NCI-H526 treated with DMSO at 0.1 percent for 48 hours (cell line): ENCODE measurements at regions not wholly inside any gene's neighbourhood (a gene's known extent, or its start where the extent isn't known, plus 50 kb on each side); places are given as distances from the start of the nearest gene placed in this dataset.

ENCODE experiments used
- DNase-seq: peaks from one replicate; lab custom pipeline; 2025; lab: John Stamatoyannopoulos, UW

GRCh38 chr3:43207628-43208085 is 78.7 kb upstream of the SNRK start:
- DNase-seq, result no peak

DNA sequence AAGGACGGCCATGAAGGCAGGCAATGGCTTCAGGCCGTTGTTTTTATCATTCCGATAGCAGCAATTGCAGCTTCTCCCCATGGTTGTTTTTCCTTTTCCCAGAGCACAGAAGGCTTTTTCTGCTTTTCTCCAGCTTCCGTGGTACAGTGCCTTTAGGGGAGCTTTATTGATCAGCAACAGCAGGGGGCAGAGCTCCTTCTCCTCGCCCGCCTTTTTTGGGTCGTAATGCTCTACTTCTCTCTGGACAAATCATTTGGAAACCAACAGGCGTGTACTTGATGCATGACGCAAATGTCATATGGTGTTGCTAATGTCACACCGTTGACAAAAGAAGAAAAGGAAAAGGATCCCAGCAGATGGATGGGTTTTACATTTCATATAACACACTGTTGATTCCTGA is 79.7 kb upstream of the SNRK start:
- no peak for DNase-seq

GRCh38 chr3:43206105-43206504 is 80.2 kb upstream of the SNRK start:
- no peak for DNase-seq

DNA sequence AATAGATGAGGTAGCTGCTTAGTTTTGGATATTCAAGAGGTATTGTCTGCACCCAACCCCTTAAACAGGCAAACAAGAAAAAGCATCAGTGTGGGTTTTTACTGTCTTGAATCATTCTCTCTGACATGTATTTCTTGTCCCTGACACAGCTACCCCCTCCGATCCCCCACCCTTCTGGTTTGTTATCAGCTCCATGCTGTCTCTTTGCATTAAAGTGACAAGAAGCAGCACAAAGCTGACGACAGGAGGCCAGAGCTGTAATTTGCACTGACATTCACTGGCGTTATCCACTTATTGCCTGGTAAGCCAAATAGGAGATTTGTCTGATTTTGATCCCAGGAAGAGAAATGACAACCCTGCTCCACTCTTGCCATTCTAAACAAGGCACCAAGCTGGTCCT is 83.3 kb upstream of the SNRK start:
- no peak for DNase-seq

GRCh38 chr3:43201581-43201980 is 84.8 kb upstream of the SNRK start:
- DNase-seq, result no peak

DNA sequence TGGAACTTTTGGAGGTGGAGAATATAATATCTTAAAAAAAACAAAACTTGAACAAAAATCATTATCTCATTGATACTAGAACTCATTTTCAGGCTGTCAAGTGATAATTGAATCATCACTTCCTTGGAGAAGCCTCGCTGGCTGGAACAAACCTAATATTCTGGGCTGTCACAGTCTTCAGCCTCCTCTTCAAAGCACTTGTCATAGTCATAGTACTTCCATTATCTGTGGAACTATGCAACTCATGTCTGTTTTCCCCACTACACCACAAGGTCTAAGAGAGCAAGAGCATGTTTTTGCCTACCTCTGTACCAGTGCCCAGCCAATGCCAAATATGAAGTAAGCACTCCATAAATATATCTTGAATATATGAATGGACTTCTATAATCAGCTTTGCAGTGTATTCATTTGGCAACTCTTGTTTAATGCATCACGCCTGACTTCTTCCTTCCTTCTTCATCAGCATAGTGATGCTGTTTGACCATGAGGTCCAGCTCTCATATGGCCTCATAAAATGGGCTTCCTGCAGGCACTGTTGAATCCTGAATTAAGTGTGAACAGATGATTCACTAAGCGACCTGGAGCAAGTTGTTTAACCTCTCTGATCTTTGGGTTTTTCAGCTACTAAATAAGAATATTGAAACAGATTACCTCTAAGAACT is 86.6 kb upstream of the SNRK start:
- DNase-seq, result no peak

DNA sequence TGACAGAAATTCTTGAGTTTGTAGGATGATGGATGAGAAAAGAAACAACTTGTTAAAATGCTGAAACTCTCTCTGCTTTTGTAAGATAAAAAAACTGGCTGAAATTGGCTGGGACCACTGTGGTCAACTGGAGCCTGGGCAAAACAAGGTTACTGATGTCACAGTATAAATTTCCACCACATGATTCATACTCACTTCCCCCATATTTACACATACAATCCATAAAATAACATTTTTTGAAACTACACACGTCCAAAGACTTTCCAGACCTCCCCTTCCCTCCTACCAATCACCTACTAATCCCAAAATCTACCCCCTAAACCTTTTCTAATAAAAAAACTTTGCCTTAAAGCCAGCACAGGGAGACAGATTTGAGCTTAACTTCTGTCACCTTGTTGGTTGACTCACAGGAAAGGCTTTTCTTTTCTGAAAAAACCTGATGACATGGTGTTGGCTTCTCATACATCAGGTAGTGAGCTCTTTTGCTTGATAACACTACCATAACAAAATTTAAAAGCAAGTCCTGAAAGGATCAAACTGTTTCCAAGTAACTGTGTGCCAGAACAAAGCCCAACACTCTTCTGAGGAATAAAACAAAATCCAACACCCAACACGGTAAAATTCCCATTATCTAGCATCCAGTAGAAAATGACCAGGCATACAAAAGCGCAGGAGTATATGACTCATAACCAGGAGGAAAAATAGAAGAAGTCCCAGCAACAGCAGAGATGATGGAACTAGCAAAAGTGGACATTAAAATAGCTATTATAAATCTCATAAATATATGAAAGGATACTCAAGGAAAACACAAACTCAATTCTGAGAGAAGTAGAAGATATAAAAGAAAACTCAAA is 87.3 kb upstream of the SNRK start:
- DNase-seq, result no peak

DNA sequence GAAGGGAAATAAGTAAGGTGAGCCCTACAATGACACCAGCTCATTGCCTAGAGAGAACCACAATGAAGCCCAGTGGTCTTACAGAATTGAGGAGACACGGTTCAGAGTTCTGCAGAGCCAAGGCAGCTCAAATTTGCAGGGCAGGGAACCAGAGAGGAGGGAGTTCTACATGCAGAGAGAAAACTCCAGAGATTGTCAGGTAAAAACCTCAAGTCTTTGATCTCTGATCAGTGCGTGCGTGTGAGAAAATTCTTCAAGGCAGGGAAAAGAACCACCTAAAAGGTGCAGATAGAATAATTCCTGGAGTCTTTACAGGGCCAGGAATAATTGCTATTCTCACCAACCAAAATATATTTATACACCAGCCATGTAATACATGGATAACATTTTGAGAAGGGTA is 88.0 kb upstream of the SNRK start:
- DNase-seq, result no peak

GRCh38 chr3:43197181-43197580 is 89.2 kb upstream of the SNRK start:
- DNase-seq, result no peak

DNA sequence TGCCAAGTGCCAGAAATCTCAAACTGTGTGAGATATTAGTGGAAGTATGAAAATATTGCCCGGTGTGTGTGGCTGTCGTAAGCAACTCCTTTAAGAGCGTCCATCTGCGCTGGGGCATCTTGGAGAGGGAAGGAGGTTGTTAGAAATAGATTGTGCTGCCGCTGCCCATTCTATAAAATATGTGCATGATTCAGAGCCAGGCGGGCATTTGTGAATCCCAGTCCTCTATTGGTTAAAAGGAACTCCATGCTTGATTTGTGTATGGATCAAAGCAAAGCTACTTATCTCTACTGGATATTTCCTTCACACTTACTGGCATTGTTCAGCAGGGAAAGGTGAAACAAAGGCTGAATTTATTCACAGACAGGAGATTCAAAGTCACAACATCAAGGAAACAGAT is 89.6 kb upstream of the SNRK start:
- DNase-seq, result no peak

GRCh38 chr3:43195115-43195498 is 89.2 kb upstream of the POMGNT2 start:
- DNase-seq, result no peak

DNA sequence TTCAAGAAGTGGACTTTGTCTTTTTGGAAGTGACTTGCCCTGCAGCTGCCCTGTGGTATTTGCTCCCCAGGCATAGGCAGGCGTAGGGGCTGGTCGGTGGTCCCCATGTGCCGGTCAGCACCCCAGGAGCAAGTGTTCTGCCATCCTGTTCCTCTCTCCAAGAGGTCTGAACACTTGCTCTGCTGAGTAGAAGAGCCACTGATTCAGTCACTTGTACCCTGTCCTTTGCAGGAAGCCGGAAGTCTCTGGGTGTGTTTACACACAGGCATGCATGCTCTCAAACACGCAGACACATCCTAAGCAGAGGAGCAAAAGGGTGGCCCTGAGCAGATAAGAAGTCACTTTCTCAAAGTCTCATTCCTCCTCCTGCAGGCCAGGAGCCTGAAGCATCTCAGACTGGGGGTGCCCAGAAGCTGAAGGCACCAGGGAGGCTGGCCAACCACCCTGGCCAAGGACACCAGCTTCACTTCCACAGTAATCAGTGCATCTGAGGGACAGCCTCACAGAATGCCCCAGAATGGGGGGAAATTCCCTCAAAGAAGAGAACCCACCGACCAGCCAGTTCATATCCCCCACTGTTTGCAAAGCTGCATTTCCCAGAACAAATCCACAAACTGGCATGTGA is 88.7 kb upstream of the POMGNT2 start:
- DNase-seq, result no peak

DNA sequence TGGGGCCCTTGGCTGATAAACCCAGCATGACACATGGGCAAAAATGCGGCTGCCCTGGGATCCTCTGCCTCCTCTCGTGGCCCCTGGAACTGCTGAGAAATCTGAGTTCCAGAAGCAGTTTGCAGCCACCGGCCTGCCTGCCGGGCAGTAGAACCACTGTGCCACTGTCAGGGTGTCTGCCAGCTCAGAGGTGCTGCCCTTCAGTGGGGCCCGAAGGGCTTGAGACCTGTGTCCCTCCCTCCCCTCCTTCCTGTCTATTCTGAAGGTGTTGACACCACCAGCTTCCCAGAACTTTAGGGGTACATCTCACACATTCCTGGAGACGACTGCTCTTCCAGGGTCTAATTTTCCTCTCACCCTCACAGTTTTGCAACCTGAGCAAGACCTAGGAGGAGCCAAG is 88.2 kb upstream of the POMGNT2 start:
- no peak for DNase-seq

- DNase-seq, result no peak
Observed at GRCh38 chr3:43192028-43192427, 86.1 kb upstream of the POMGNT2 start.

DNA sequence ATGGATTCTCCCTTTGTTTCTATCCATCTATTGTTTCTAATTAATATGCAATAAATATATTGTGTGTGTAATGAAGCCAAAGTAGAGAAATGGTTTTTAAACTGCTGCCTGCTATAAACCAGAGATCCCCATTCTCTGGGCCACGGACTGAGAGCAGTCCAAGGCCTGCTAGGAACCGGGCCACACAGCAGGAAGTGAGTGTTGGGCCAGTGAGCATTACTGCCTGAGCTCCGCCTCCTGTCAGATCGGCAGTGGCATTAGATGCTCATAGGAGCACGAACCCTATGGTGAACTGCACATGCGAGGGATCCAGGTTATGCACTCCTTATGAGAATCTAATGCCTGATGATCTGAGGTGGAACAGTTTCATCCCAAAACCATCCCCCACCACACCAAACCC is 85.2 kb upstream of the POMGNT2 start:
- DNase-seq, result no peak

DNA sequence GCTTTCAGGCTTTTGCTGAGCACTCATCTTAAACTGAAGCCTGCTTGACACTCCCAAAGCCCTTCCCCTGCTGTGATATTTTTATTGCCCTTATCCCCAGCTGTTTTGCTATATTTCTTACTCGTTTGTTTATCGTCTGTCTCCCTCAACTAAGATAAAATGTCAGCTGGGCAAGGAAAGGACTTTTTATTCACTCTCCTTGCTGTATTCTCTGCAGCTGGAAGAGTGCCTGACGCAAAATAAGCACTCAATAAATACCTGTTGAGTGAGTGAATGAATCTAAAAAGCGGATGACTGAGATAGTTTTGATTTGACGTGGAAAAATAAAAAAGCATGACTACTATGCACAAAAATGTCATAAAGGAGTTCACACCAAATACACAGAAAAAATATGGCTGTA is 84.8 kb upstream of the POMGNT2 start:
- no peak for DNase-seq

GRCh38 chr3:43187836-43188479 is 82.1 kb upstream of the POMGNT2 start:
- no peak for DNase-seq

DNA sequence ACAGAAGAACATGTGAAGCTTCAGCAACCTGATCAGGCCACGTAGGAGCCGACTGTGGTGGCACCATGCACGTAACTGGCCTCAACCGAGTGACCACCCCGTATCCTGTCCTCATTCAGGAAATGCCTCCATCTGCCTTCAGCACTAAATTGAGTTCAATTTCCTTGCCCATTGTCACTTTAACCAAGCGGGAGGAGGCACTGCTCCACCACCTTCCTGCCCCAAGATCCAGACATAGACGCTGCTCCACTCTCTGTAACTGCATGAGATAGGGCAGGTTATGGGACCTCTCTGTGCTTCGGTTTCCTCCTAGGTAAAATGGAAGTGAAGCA is 80.1 kb upstream of the POMGNT2 start:
- no peak for DNase-seq

GRCh38 chr3:43185274-43185982 is 79.5 kb upstream of the POMGNT2 start:
- DNase-seq, result no peak

- DNase-seq, result no peak
Observed at GRCh38 chr3:43183456-43183855, 77.6 kb upstream of the POMGNT2 start.

DNA sequence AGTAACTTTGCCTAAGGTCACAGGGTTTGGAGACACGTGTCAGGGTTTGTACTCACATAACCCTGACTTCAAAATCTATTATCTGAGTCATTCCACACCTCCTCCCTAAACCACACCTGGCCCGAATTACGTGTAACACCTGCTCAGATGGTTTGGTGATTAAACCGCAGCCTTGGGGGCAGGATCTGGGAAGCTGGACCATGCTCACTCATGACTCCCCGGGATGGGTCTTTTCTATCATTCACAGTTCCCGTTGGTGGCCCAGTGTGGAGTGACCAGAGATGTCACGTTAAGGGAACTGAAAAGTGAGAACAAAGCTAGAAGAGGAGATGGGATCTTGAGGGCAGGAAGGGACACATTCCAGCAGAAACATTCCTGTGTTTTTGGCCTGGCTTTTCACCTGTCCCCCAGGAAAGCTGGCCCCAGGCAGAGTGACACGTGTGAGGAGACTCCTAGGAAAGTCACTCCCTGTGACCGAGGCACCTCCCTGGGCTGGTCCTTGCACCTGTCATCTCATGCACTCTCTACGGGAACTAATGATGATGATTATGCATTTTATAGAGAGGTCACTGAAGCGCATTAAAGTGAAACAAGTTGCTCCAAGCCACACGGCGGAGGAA is 75.4 kb upstream of the POMGNT2 start:
- DNase-seq, result no peak

DNA sequence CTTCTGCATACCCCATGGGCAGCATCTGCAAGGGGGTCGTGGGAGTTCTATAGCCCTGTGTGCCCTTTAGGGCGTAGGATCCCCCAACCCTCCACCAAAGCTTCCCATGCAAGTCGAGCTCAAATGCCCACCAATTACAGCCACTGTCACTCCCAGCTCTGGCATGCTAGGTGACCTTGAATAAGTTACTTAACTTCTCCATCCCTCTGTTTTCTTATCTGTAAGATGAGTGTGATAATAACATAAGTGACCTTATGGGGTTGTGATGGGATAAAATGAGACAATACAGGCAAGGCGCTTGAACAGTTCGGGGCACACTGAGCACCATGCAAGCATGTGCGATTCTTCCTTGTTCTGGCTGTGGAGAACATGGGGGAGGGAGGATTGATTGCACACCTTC is 74.8 kb upstream of the POMGNT2 start:
- DNase-seq, result no peak
